GM19468 (cell line): ENCODE measurements at regions not wholly inside any gene's neighbourhood (a gene's known extent, or its start where the extent isn't known, plus 50 kb on each side); places are given as distances from the start of the nearest gene placed in this dataset.

Source experiments
- ATAC-seq: cut with Tn5 transposase; IDR thresholded peaks from one replicate; pipeline ENCODE4 v1.9.1; 2021; ENCODE audit warnings: mild to moderate bottlenecking, moderate library complexity, moderate number of reproducible peaks; ENCODE audit not compliant: unreplicated experiment; ENCODE audit errors: extremely low read depth

- no peak for ATAC-seq
Measured at GRCh38 chr18:41324020-41324791, 630.8 kb upstream of the PIK3C3 start.

DNA sequence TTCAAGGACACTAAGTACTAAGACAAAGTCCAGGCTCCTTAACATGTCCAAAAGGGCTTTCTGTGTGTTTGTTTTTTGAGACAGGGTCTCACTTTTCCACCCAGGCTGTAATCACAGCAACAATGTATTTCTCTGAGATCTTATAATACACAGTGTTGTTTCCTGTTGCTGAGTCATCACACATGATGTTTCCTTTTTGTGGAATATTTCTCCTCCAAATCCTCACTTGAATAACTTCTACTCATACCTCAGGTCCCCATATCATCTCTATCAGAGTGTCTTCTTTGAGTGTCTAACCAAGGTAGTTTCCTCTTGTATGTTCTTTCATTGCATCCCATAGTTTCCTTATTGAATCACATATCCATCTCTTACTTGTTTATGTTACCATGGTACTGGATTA, 632.0 kb upstream of the PIK3C3 start:
- no peak for ATAC-seq

DNA sequence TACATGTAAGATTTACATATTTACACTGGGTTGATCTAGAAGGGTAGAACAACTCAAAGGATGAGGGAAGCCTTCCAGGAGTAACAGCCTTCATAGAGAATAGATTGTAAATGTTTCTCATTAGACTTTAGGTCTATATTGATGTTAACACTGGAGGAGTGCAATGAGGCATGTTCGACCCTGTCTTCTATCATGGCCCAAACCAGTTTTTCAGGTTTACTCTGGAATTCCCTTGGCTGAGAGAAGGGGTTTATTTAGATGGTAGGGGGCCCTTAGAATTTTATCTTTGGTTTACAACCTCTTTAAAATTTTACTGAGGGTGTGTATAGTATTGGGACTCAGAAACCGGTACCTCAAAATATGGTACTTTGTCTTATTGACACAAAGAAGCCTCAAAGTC, 634.9 kb upstream of the PIK3C3 start:
- no peak for ATAC-seq

DNA sequence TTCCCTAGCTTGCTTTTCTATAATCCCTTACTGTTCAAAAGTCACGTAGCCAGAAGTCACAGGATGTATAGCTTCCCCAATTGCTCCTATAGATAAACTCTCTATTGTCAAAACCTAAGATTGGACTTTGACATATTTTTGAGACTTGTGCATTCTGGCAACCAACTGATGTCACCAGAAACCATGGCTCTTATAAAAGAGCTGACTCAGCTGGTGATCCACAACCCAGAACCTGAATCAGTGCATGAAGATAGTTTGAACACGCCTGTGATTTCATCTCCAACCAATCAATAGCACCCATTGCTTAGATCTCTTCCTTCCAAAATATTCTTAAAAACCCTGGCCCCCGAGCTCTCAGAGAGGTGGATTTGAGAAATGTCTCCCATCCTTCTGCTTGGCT, 639.9 kb upstream of the PIK3C3 start:
- no peak for ATAC-seq

- ATAC-seq: no peak
Measured at GRCh38 chr18:41311571-41312547, 643.2 kb upstream of the PIK3C3 start.

DNA sequence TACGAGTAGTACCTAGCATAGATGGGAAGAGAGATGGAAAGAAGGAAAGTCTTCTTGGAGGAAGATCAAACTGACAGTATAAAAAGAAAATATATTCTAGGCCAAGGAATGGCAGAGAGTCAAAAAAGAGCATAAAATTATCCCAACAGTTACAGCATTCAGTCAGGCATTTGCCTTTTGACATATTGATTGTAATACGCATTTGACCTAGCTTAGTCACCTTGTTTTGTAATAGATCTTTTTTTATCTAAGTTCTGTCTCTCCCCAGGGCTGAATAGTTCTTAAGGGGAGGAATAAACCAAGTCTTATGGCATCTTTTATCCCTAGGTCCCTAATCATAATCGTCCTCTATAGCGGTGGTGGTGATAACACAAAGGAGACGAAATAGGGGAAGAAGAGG, 657.3 kb upstream of the PIK3C3 start:
- no peak for ATAC-seq

- ATAC-seq: no peak
Measured at GRCh38 chr18:41269294-41269693, 685.7 kb upstream of the PIK3C3 start.

DNA sequence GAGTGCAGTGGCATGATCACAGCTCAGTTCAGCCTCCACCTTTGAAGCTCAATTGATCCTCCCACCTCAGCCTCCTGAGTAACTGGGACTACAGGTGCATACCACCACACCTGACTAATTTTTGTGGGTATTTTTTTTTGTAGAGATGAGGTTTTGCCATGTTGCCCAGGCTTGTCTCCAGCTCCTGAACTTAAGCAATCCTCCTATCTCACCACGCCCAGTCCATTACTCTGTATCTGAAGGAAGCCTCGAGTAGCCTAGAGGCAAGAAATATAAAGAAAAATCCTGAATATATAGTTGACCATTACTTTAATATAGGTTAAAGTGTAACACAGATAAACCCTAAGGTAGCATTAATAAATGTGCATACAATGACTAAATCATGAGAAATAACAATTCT, 686.8 kb upstream of the PIK3C3 start:
- no peak for ATAC-seq

GRCh38 chr18:41266616-41267015, 688.4 kb upstream of the PIK3C3 start:
- ATAC-seq: no peak

DNA sequence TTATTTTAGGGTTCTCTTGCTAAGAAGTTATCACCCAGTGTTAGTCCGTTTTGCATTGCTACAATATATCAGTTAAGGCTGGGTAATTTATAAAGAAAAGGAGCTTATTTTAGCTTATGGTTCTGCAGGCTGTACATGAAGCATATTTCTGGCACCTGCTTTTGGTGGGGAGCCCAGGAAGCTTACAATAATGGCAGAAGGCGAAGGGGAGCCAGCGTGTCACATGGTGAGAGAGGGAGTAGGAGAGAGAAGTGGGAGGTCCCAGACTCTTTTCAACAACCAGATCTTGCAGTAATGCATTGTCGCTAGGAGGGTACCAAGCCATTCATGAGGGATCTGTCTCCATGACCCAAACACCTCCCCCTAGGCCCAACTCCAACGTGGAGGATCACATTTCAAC, 688.8 kb upstream of the PIK3C3 start:
- ATAC-seq: no peak

DNA sequence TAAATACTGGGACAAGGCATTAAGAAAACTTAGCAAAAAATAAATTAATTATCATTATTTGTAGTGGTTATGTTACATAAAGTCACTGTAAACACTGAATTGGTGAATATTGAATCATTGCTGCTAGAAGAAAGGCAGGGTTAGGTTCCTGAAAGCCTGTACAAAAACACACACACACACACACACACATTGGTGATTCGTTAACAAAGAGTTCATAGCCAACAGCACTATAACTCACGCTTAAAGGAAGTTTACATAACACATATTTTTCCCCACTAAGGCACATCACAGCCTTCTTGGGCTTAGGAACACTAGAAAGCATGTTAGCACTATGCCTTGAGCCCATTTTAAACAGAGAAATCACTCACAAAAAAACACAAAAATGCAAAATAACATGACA, 690.0 kb upstream of the PIK3C3 start:
- no peak for ATAC-seq

DNA sequence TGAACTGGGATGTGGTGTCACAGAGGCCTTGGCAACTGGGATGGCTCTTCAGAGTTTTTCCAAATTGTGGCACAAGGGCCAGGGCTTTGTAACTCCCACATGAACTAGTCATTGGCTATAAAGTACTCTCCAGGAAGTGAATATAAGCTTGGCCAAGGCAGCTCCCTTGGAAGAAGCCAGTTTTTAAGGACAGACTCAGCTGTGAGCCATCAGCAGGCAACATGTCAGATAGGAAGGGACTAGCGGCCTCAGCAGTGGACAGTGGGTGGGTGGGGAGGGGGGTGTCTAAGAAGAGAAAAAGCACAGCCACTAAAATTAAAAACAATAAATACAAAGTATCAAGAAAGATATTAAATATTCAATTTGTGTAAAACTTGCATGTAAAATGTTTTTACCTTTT, 691.1 kb upstream of the PIK3C3 start:
- ATAC-seq: no peak

- ATAC-seq: no peak
Measured at GRCh38 chr18:41262688-41263087, 692.3 kb upstream of the PIK3C3 start.

GRCh38 chr18:41244591-41245037, 710.4 kb upstream of the PIK3C3 start:
- no peak for ATAC-seq

DNA sequence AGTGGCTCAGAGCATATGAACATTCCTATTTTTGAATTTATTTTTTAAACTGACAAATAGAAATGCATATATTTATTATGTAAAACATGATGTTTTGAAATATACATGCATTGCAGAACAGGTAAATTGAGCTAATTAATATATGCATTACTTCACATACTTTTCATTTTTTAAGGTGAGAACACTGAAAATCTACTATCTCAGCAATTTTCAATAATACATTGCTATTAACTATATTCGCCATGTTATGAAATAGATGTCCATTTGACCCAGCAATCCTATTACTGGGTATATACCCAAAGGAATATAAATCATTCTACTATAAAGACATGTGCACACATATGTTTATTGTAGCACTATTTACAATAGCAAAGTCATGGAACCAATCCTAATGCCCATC, 717.7 kb upstream of the PIK3C3 start:
- no peak for ATAC-seq

GRCh38 chr18:41231681-41232080, 723.4 kb upstream of the PIK3C3 start:
- no peak for ATAC-seq

- no peak for ATAC-seq
Measured at GRCh38 chr18:41227993-41228392, 727.0 kb upstream of the PIK3C3 start.

DNA sequence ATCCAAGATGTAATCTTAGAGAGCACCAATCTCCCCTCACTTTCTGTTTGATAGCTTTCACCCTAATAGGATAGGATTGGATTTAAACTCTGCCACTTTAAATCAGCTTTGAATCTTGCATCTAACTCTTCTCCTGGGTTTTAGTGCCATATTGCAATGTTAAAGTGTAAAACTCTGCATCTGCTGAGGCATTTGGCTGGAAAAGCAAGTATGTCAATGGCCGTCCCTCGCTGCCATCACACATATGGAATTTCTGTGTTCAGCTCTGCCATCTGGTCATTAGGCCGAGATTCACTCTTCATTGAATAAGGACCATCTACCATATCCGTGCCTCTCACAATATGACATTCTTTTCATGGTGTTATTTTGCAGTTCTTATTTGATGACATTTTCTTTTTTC, 728.1 kb upstream of the PIK3C3 start:
- ATAC-seq: no peak

DNA sequence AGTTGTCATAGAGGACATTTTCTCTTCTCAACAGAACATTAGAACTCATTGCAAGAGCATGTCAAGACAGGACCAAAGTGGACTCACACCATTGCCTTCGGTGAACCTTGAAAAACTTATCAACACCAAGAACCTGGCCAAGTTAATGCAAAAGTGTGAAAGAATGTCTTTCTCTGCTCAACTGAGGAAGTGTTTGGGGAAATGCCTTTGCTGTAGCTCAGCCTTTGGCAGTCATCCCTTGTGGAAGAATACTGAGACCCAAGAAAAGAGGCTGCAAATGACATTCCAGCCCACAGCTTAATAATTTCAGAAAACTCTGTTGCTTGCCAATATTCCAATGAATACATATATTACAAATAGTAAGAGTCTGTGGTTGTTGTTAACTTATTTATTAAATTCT, 728.8 kb upstream of the PIK3C3 start:
- ATAC-seq: no peak

DNA sequence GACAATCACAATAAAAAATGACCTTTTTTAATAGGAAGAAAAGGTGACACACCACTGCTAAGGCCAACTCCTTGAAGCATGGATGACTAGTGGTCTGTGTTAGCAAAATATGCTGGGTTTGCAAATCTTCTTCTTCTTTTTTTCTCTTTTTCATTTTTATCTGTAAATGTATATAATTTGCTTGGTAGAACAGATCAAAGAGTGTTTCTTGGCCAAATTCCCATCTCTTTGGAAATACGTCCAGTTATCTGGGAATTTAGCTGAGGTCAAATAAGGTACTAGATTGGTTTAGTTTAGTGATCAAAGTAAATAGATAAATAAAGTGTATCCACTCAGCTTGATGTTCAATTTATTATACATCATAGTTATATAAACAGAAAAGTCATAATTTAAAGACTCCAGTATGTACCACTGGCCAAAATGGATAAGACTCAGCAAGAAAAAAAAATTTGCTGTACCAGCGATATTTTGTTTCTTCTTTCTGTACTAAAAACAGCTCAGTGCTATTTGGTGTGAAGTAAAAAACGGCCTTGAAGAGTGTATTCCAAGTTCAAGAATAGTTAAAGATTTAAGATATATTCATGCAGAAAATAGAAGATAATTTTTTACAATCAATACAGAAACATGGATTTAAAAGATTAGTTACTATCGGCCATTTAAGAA, 738.6 kb upstream of the PIK3C3 start:
- ATAC-seq: no peak

- ATAC-seq: no peak
Measured at GRCh38 chr18:41207706-41208105, 747.3 kb upstream of the PIK3C3 start.
